Endothelial cell of umbilical vein (primary cell): ENCODE measurements at regions not wholly inside any gene's neighbourhood (a gene's known extent, or its start where the extent isn't known, plus 50 kb on each side); places are given as distances from the start of the nearest gene placed in this dataset.

Source experiments
- BruUV-seq: library from RNA; stranded (reverse); fragments of 400-500 nt; replicated peaks from 2 replicates; lab custom pipeline; 2021; lab: Mats Ljungman, UMichigan
- CTCF ChIA-PET: fragments of 300-600, 350-600 bp; sonication (Branson Sonifier 250); formaldehyde crosslinking; loops from one replicate; lab custom pipeline; 2021; ENCODE audit warnings: antibody characterized with exemption, inconsistent platforms; lab: Charles Lee
- POLR2A ChIA-PET: fragments of 300-600, 350-600 bp; sonication (Branson Sonifier 250); formaldehyde crosslinking; loops from one replicate; lab custom pipeline; 2021; ENCODE audit warnings: antibody characterized with exemption, inconsistent platforms; lab: Charles Lee
- DNase-seq: peaks from one replicate; pipeline ENCODE4 v3.0.0-alpha.2; 2011; ENCODE audit warnings: low read depth, low spot score
- FAIRE-seq: peaks from 2 replicates; lab custom pipeline; 2011; peaks lifted over from hg19 to GRCh38; lab: Jason Lieb, UNC
- H2AFZ ChIP-seq: 2 replicates; pipeline ENCODE4 v1.6.0; 2012; ENCODE audit warnings: low read depth, low read length, control low read depth, inconsistent platforms
- H3K27ac ChIP-seq: 2 replicates; pipeline ENCODE4 v1.5.1; 2011; ENCODE audit warnings: low read depth, mild to moderate bottlenecking, control low read depth, low read length, moderate library complexity; ENCODE audit not compliant: insufficient read depth
- H3K27me3 ChIP-seq, 2 experiments: 2 replicates each; pipeline versions ENCODE4 v1.6.0 to v1.6.1; 2011; ENCODE audit warnings: low read length in 2 of 2, mixed read lengths in 1 of 2; ENCODE audit not compliant: control insufficient read depth in 2 of 2, insufficient read depth in 2 of 2
- H3K36me3 ChIP-seq, 2 experiments: 2 replicates in 1 of 2; 3 replicates in 1 of 2; pipeline ENCODE4 v1.5.1; 2011; ENCODE audit warnings: low read length in 2 of 2, mild to moderate bottlenecking in 1 of 2, moderate library complexity in 1 of 2; ENCODE audit not compliant: control insufficient read depth in 2 of 2, insufficient read depth in 2 of 2; ENCODE audit errors: extremely low read depth in 1 of 2
- H3K4me1 ChIP-seq: 3 replicates; pipeline ENCODE4 v1.5.1; 2011; ENCODE audit warnings: mild to moderate bottlenecking, low read length; ENCODE audit not compliant: control insufficient read depth, insufficient read depth; ENCODE audit errors: extremely low read depth
- H3K4me2 ChIP-seq: 2 replicates; pipeline ENCODE4 v1.6.1; 2011; ENCODE audit warnings: low read length, control low read depth, mixed read lengths; ENCODE audit not compliant: insufficient read depth
- H3K4me3 ChIP-seq, 3 experiments: fragments of 200-600 bp in 1 of 3; sonication (generic), shearing (Covaris generic) in 1 of 3; replicated peaks in 1 of 3; 2 replicates each; pipeline ENCODE4 v1.5.1; 2011 to 2016; ENCODE audit warnings: control low read depth in 3 of 3, low read length in 3 of 3, mild to moderate bottlenecking in 2 of 3, inconsistent platforms in 1 of 3, low read depth in 1 of 3, moderate library complexity in 1 of 3; ENCODE audit not compliant: insufficient read depth in 1 of 3
- H3K79me2 ChIP-seq: 2 replicates; pipeline ENCODE4 v1.6.0; 2012; ENCODE audit warnings: low read length, inconsistent platforms; ENCODE audit not compliant: control insufficient read depth, insufficient read depth
- H3K9ac ChIP-seq: replicated peaks from 2 replicates; pipeline ENCODE3; 2011; ENCODE audit warnings: low read length, control low read depth; ENCODE audit not compliant: insufficient read depth; ENCODE audit errors: extremely low read depth
- H3K9me1 ChIP-seq: replicated peaks from 3 replicates; pipeline ENCODE4 v1.6.0; 2011; ENCODE audit warnings: mild to moderate bottlenecking, low read length; ENCODE audit not compliant: control insufficient read depth, insufficient read depth; ENCODE audit errors: extremely low read depth
- H3K9me3 ChIP-seq: replicated peaks from 2 replicates; pipeline ENCODE4 v1.5.1; 2012; ENCODE audit warnings: low read length, inconsistent platforms; ENCODE audit not compliant: control insufficient read depth, insufficient read depth
- H4K20me1 ChIP-seq: replicated peaks from 2 replicates; pipeline ENCODE3; 2011; ENCODE audit warnings: mild to moderate bottlenecking, low read length; ENCODE audit not compliant: control insufficient read depth, insufficient read depth; ENCODE audit errors: extremely low read depth
- CTCF ChIP-seq, 2 donors: IDR thresholded peaks; 1 replicate in 1 of 2; 2 replicates in 1 of 2; pipeline ENCODE4 v1.5.1; 2011; ENCODE audit warnings: low read length in 2 of 2, mild to moderate bottlenecking in 2 of 2, moderate library complexity in 2 of 2, control low read depth in 1 of 2, inconsistent platforms in 1 of 2, low read depth in 1 of 2; ENCODE audit not compliant: insufficient read depth in 1 of 2; ENCODE audit errors: extremely low read depth in 1 of 2
- EZH2 ChIP-seq: IDR thresholded peaks from 2 replicates; pipeline ENCODE4 v1.6.1; 2012; ENCODE audit warnings: borderline replicate concordance, low read depth, mild to moderate bottlenecking, moderate library complexity, low read length, inconsistent platforms; ENCODE audit not compliant: severe bottlenecking
- FOS ChIP-seq: IDR thresholded peaks from 2 replicates; pipeline ENCODE4 v1.6.1; 2011; ENCODE audit warnings: mild to moderate bottlenecking, low read length, moderate library complexity, borderline replicate concordance; ENCODE audit not compliant: insufficient read depth
- GATA2 ChIP-seq: IDR thresholded peaks from 2 replicates; pipeline ENCODE4 v1.7.0; 2011; ENCODE audit warnings: low read depth, mild to moderate bottlenecking, moderate library complexity, mixed read lengths, low read length; ENCODE audit not compliant: insufficient read length, insufficient read depth
- JUN ChIP-seq: IDR thresholded peaks from 2 replicates; pipeline ENCODE4 v1.6.1; 2011; ENCODE audit warnings: borderline replicate concordance, low read depth; ENCODE audit not compliant: insufficient read length, insufficient read depth
- MAX ChIP-seq: IDR thresholded peaks from 2 replicates; pipeline ENCODE4 v1.6.1; 2011; ENCODE audit not compliant: insufficient read depth, insufficient read length
- MYC ChIP-seq: IDR thresholded peaks from one replicate; pipeline ENCODE4 v1.6.1; 2011; ENCODE audit warnings: mild to moderate bottlenecking, low read depth, low read length
- POLR2A ChIP-seq: IDR thresholded peaks from 2 replicates; pipeline ENCODE4 v1.6.1; 2012; ENCODE audit warnings: low read depth, mild to moderate bottlenecking, control low read depth, low read length
- POLR2AphosphoS5 ChIP-seq: IDR thresholded peaks from 2 replicates; pipeline ENCODE4 v1.6.1; 2012; ENCODE audit warnings: low read depth, mild to moderate bottlenecking, control low read depth, low read length, moderate library complexity; ENCODE audit not compliant: insufficient read depth
- dilution Hi-C: fragments of 300-500 bp; cut with MboI; formaldehyde crosslinking; loops from one replicate; pipeline ENCODE4 v1.15.0; 2019; ENCODE audit warnings: low sequenced_read_pairs; ENCODE audit not compliant: extremely low pct_ligation_motif_present
- intact Hi-C: fragments of 100-400 bp; cut with micrococcal nuclease; formaldehyde crosslinking; loops from one replicate; pipeline ENCODE4 v1.10.0; 2022

DNA sequence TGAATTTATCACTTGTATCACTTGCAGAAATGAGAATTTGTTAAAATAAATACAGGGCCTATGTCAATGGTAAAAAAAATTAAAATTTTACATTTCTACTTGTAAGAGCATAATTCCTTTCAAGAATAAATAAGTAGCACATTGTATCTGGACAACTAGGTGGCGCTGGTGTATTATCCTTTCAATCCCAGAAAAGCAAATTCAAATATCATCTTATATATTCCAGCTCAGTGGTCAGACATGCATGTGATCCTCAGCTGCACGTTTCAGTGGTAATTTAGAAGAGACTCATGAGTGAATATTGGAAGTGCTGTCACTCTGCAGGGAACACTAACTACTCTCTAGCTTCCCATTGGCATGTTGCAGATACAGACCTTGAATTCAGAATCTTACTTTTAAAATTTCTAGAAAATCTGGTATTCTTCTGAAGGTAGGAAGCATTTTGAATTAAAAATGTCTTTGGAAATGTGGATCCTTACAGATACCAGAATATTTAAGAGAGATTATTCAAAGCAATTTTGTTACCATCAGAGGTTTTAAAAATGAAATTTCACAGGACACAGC lies 1414.7 kb upstream of the TENM3 start:
- no peak for TF ChIP-seq POLR2AphosphoS5
- peak in 1 of 2 donors; percentile 10 for TF ChIP-seq CTCF (IDR thresholded peaks at IDR 0.05; ENCODE audit: extremely low read depth in 1 of 2, insufficient read depth in 1 of 2, low read depth in 1 of 2, low read length in 2 of 2)
- no peak for TF ChIP-seq POLR2A
- no peak overlapping the region for H3K27ac ChIP-seq
- no peak overlapping the region for H3K9ac ChIP-seq
- H4K20me1 ChIP-seq, result no peaks in the 10 kb centered on the region
- H2AFZ ChIP-seq, result no peak overlapping the region
- H3K4me3 ChIP-seq, result no peak overlapping the region
- ChIA-PET CTCF (no interaction called here), POLR2A (no interaction called here)
- dilution Hi-C loops, result no loop called here
- no TSS peak for BruUV-seq
- no peaks in the 10 kb centered on the region for H3K27me3 ChIP-seq
- DNase-seq (no peak), FAIRE-seq (no peak)
- H3K9me1 ChIP-seq, result no peaks in the 10 kb centered on the region
- no peaks in the 10 kb centered on the region for H3K36me3 ChIP-seq
- intact Hi-C loops, result no loop called here
- no peaks in the 10 kb centered on the region for H3K9me3 ChIP-seq
- H3K4me2 ChIP-seq, result no peak overlapping the region
- H3K79me2 ChIP-seq, result no peaks in the 10 kb centered on the region
- no peaks in the 10 kb centered on the region for H3K4me1 ChIP-seq

DNA sequence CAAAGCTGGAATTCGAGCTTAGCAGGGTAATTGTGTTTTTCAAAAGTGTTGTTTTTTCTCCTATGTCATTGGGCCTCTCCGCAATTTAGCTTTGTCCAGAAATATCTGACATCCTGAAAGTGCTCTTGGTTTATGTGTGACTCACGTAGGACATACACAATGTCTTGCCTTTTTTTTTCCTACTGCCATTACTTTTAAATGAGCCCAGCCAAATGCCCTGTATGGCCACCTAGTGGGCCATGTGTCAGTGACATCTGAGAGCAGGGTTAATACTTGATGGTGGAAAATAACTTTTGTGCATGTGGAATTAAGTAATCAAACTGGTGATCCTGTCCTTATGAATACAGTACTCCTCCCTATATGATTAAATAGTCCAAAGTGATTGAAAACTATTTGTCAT lies 1411.1 kb upstream of the TENM3 start:
- no peak overlapping the region for H2AFZ ChIP-seq
- FAIRE-seq (no peak), DNase-seq (no peak)
- H3K36me3 ChIP-seq, result no peaks in the 10 kb centered on the region
- H3K27me3 ChIP-seq, result no peaks in the 10 kb centered on the region
- dilution Hi-C loops, result no loop called here
- no peaks in the 10 kb centered on the region for H3K79me2 ChIP-seq
- no peaks in the 10 kb centered on the region for H3K9me1 ChIP-seq
- H3K27ac ChIP-seq, result no peak overlapping the region
- TF ChIP-seq EZH2, result no peak
- no peak for TF ChIP-seq JUN
- TF ChIP-seq CTCF (IDR thresholded peaks at IDR 0.05; ENCODE audit: extremely low read depth in 1 of 2, insufficient read depth in 1 of 2, low read depth in 1 of 2, low read length in 2 of 2), result no peak
- no peak for TF ChIP-seq MYC
- no peak for TF ChIP-seq FOS
- no peak for TF ChIP-seq GATA2
- no peak for TF ChIP-seq POLR2AphosphoS5
- TF ChIP-seq MAX, result no peak
- no peak for TF ChIP-seq POLR2A
- H3K9ac ChIP-seq, result no peak overlapping the region
- CTCF ChIA-PET, result no interaction called here
- no peaks in the 10 kb centered on the region for H3K4me1 ChIP-seq
- no peak overlapping the region for H3K4me2 ChIP-seq
- peaks cover 2% of the 10 kb centered on the region for H3K9me3 ChIP-seq
- no peak overlapping the region for H3K4me3 ChIP-seq
- intact Hi-C loops, result no loop called here
- POLR2A ChIA-PET, result no interaction called here
- BruUV-seq, result no TSS peak
- H4K20me1 ChIP-seq, result no peaks in the 10 kb centered on the region
